ENCODE measurements at regions not wholly inside any gene's neighbourhood (a gene's known extent, or its start where the extent isn't known, plus 50 kb on each side); places are given as distances from the start of the nearest gene placed in this dataset.

- TF ChIP-seq CTCF (IDR thresholded peaks at IDR 0.05; ENCODE audit: insufficient read depth in 1 of 2, low read depth in 1 of 2, low read length in 1 of 2, severe bottlenecking in 1 of 2, unreplicated experiment in 1 of 2) = no peak
These were observed 310.1 kb downstream of the UTRN start for GRCh38 chr6:144595266-144595665.

GRCh38 chr6:144597511-144597910 is 312.4 kb downstream of the UTRN start:
- POLR2A ChIA-PET = no interaction called here
- intact Hi-C loops (cut with micrococcal nuclease; ENCODE audit: unreplicated experiment) = no loop called here
- CTCF ChIA-PET = interaction anchor here (0.7 kb wide), 1 partner anchor 1038 kb away, joined by 3 read pairs; no protein-coding TSS in a partner anchor
- no peaks in the 10 kb centered on the region for H3K4me1 Mint-ChIP-seq (ENCODE audit: low read depth, unreplicated experiment)
- H3K36me3 Mint-ChIP-seq (ENCODE audit: insufficient read depth, unreplicated experiment) = peaks cover 29% of the 10 kb centered on the region
- no peak for TF ChIP-seq CTCF (IDR thresholded peaks at IDR 0.05; ENCODE audit: insufficient read depth in 1 of 2, low read depth in 1 of 2, low read length in 1 of 2, severe bottlenecking in 1 of 2, unreplicated experiment in 1 of 2)
- H3K27ac Mint-ChIP-seq (ENCODE audit: unreplicated experiment) = no peak overlapping the region
- Histone ChIP-seq H3K27me3 (replicated peaks; ENCODE audit: control insufficient read depth, insufficient read depth, low read length) (no peaks in the 10 kb centered on the region), H3K4me1 (peaks cover 6% of the 10 kb centered on the region; the same call in 1 of the 2 replicates), H3K4me3 (ENCODE audit: low read depth, low read length) (no peak overlapping the region), H3K36me3 (ENCODE audit: control insufficient read depth, insufficient read depth, low read length) (peaks cover 1% of the 10 kb centered on the region), H3K9me3 (no peaks in the 10 kb centered on the region)
- H3K4me3 Mint-ChIP-seq (ENCODE audit: unreplicated experiment) = no peak overlapping the region
- BruUV-seq (replicated peaks) = no TSS peak
- no peak for DNase-seq
- no peaks in the 10 kb centered on the region for H3K9me3 Mint-ChIP-seq (ENCODE audit: unreplicated experiment)
- no peaks in the 10 kb centered on the region for H3K27me3 Mint-ChIP-seq (ENCODE audit: insufficient read depth, unreplicated experiment)

More at GRCh38 chr6:144595266-144595665, 310.1 kb downstream of the UTRN start:
- H3K4me1 ChIP-seq = peaks cover 6% of the 10 kb centered on the region; the same call in 1 of the 2 replicates
- H3K36me3 Mint-ChIP-seq (ENCODE audit: insufficient read depth, unreplicated experiment) = peaks cover 36% of the 10 kb centered on the region
- DNase-seq = no peak
- ChIA-PET CTCF (no interaction called here), POLR2A (no interaction called here)
- no peaks in the 10 kb centered on the region for H3K9me3 ChIP-seq
- no peak overlapping the region for H3K4me3 ChIP-seq (ENCODE audit: low read depth, low read length)
- no peaks in the 10 kb centered on the region for H3K27me3 Mint-ChIP-seq (ENCODE audit: insufficient read depth, unreplicated experiment)
- intact Hi-C loops (cut with micrococcal nuclease; ENCODE audit: unreplicated experiment) = no loop called here
- no peaks in the 10 kb centered on the region for H3K4me1 Mint-ChIP-seq (ENCODE audit: low read depth, unreplicated experiment)
- no TSS peak for BruUV-seq (replicated peaks)
- H3K4me3 Mint-ChIP-seq (ENCODE audit: unreplicated experiment) = no peak overlapping the region
- no peaks in the 10 kb centered on the region for H3K27me3 ChIP-seq (replicated peaks; ENCODE audit: control insufficient read depth, insufficient read depth, low read length)
- H3K36me3 ChIP-seq (ENCODE audit: control insufficient read depth, insufficient read depth, low read length) = peaks cover 1% of the 10 kb centered on the region
- no peak overlapping the region for H3K27ac Mint-ChIP-seq (ENCODE audit: unreplicated experiment)
- no peaks in the 10 kb centered on the region for H3K9me3 Mint-ChIP-seq (ENCODE audit: unreplicated experiment)

GRCh38 chr6:144599615-144600014 is 314.5 kb downstream of the UTRN start:
- TF ChIP-seq CTCF (IDR thresholded peaks at IDR 0.05; ENCODE audit: insufficient read depth in 1 of 2, low read depth in 1 of 2, low read length in 1 of 2, severe bottlenecking in 1 of 2, unreplicated experiment in 1 of 2) = no peak
- Mint-ChIP-seq H3K9me3 (ENCODE audit: unreplicated experiment) (no peaks in the 10 kb centered on the region), H3K4me3 (ENCODE audit: unreplicated experiment) (no peak overlapping the region), H3K27ac (ENCODE audit: unreplicated experiment) (no peak overlapping the region), H3K27me3 (ENCODE audit: insufficient read depth, unreplicated experiment) (no peaks in the 10 kb centered on the region), H3K4me1 (ENCODE audit: low read depth, unreplicated experiment) (no peaks in the 10 kb centered on the region), H3K36me3 (ENCODE audit: insufficient read depth, unreplicated experiment) (peaks cover 30% of the 10 kb centered on the region)
- intact Hi-C loops (cut with micrococcal nuclease; ENCODE audit: unreplicated experiment) = no loop called here
- Histone ChIP-seq H3K36me3 (ENCODE audit: control insufficient read depth, insufficient read depth, low read length) (no peaks in the 10 kb centered on the region; the same call in 1 of the 2 replicates), H3K27me3 (replicated peaks; ENCODE audit: control insufficient read depth, insufficient read depth, low read length) (no peaks in the 10 kb centered on the region), H3K4me3 (ENCODE audit: low read depth, low read length) (no peak overlapping the region), H3K4me1 (peaks cover 6% of the 10 kb centered on the region; the same call in 1 of the 2 replicates), H3K9me3 (no peaks in the 10 kb centered on the region)
- POLR2A ChIA-PET = no interaction called here
- no TSS peak for BruUV-seq (replicated peaks)
- CTCF ChIA-PET = no interaction called here
- no peak for DNase-seq
